Pancreas (tissue), 10 donors: ENCODE measurements at regions not wholly inside any gene's neighbourhood (a gene's known extent, or its start where the extent isn't known, plus 50 kb on each side); places are given as distances from the start of the nearest gene placed in this dataset.
A peak's percentile ranks its signal among the peaks of the same experiment; 100 is the strongest.
"Not testable (repeated sequence)": the region's sequence is repeated elsewhere in the genome, so short reads cannot be mapped to it uniquely, and the experiment has no call there.

Source experiments
- ATAC-seq, 4 donors: fragments of 200-7000 bp; cut with Tn5 transposase; one replicate each; pipeline versions ENCODE4 v1.8.0 to v1.9.1; 2020; ENCODE audit warnings: mild to moderate bottlenecking in 4 of 4, moderate library complexity in 4 of 4
- DNase-seq, 6 donors: peaks; one replicate each; pipeline ENCODE4 v3.0.0-alpha.2; 2020
- FAIRE-seq: peaks from 2 replicates; lab custom pipeline; 2012; peaks lifted over from hg19 to GRCh38; lab: Jason Lieb, UNC
- H3K27ac ChIP-seq, 4 donors: fragments of 200-600 bp; sonication (generic); 1 replicate in 3 of 4; 2 replicates in 1 of 4; pipeline versions ENCODE4 v1.5.0 to v1.8.0; 2020
- H3K27me3 ChIP-seq, 4 donors: fragments of 200-600 bp; one replicate each; pipeline ENCODE4 v1.8.0; 2021
- H3K36me3 ChIP-seq, 3 donors: fragments of 200-600 bp; sonication (generic) in 1 of 3; one replicate each; pipeline versions ENCODE4 v1.5.0 to v1.8.0; 2020 to 2021
- H3K4me1 ChIP-seq, 3 donors: fragments of 200-600 bp; one replicate each; pipeline ENCODE4 v1.8.0; 2021
- H3K4me3 ChIP-seq, 4 donors: fragments of 200-600 bp; sonication (generic) in 2 of 4; one replicate each; pipeline versions ENCODE4 v1.5.0 to v1.8.0; 2020 to 2021
- H3K9me3 ChIP-seq, 4 donors: fragments of 200-600 bp; one replicate each; pipeline ENCODE4 v1.8.0; 2021
- CTCF ChIP-seq, 4 donors: fragments of 200-600 bp; sonication (generic) in 3 of 4; IDR thresholded peaks; one replicate each; pipeline versions ENCODE4 v1.5.0 to v1.8.0; 2021; ENCODE audit warnings: antibody characterized with exemption in 4 of 4
- WGBS, 2 donors: extraction: QIAGEN DNeasy Blood & Tissue Kit; methylation state at CpG; one replicate each; pipeline ENCODE4 v1.1.7; 2013; 5-methylcytosine and 5-hydroxymethylcytosine counted together
- intact Hi-C, 3 donors: fragments of 100-400 bp; cut with DNase I; formaldehyde crosslinking; loops; one replicate each; pipeline versions ENCODE4 v1.11.1 to v1.14.2; 2022
- donor health status: healthy with polysubstance abuse.
- donor health status: DM: no; HTN: no; CAD: no; lungs with moderate emphysema.
- donor health status: DM: no; HTN: no; CAD: no.
- donor health status: control.
- donor health status: control.
- donor health status: Bipolar disorder and iron deficiency.
- donor health status: DM: yes; HTN: yes; CAD: no.
- donor health status: DM: no; HTN: no; CAD: no.
- donor health status: DM: no; HTN: no; CAD: no.
- donor health status: DM: yes; HTN: yes; CAD: no.

- FAIRE-seq (no peak), ATAC-seq (no peak), DNase-seq (no peak)
- H3K9me3 ChIP-seq: no peaks in the 10 kb centered on the region
- intact Hi-C loops: no loop called here
- H3K27ac ChIP-seq: no peak overlapping the region
- 83 to 88% methylated on average over 28 of the region's 28 CpGs for WGBS, 2 donors
- H3K27me3 ChIP-seq: no peaks in the 10 kb centered on the region
- no peak overlapping the region for H3K4me3 ChIP-seq
- no peaks in the 10 kb centered on the region for H3K4me1 ChIP-seq
- no peak for TF ChIP-seq CTCF (IDR thresholded peaks at IDR 0.05)
- no peaks in the 10 kb centered on the region for H3K36me3 ChIP-seq
Measured at GRCh38 chr11:69205743-69206612, 50.2 kb downstream of the SMIM38 start.

DNA sequence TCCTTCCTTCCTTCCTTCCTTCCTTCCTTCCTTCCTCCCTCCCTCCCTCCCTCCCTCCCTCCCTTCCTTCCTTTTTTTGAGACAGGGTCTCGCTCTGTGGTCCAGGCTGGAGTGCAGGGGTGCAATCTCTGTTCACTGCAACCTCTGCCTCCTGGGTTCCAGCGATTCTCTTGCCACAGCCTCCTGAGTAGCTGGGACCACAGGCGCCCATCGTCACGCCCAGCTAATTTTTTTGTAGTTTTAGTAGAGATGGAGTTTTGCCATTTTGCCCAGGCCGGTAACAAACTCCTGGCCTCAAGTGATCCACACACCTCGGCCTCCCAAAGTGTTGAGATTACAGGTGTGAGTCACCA lies 50.9 kb downstream of the SMIM38 start:
- WGBS, 2 donors: 85 to 89% methylated on average over 6 to 7 of the region's 7 CpGs
- FAIRE-seq, intact Hi-C loops, H3K9me3 ChIP-seq, H3K36me3 ChIP-seq, H3K4me3 ChIP-seq, H3K27me3 ChIP-seq, ATAC-seq, H3K4me1 ChIP-seq, H3K27ac ChIP-seq, DNase-seq: not testable (repeated sequence)

- no peak overlapping the region for H3K4me3 ChIP-seq
- H3K4me1 ChIP-seq: no peaks in the 10 kb centered on the region
- H3K27me3 ChIP-seq: no peaks in the 10 kb centered on the region
- DNase-seq: no peak
- FAIRE-seq: no peak
- no peak for ATAC-seq
- no peak overlapping the region for H3K27ac ChIP-seq
- H3K9me3 ChIP-seq: no peaks in the 10 kb centered on the region
- TF ChIP-seq CTCF (IDR thresholded peaks at IDR 0.05): no peak
- H3K36me3 ChIP-seq: no peaks in the 10 kb centered on the region
- intact Hi-C loops: no loop called here
- 82 to 83% methylated on average over 14 of the region's 14 CpGs for WGBS, 2 donors
Measured at GRCh38 chr11:69207165-69207889, 51.6 kb downstream of the SMIM38 start.

GRCh38 chr11:69208190-69209037 lies 52.7 kb downstream of the SMIM38 start:
- no peaks in the 10 kb centered on the region for H3K9me3 ChIP-seq
- H3K36me3 ChIP-seq: no peaks in the 10 kb centered on the region
- ATAC-seq: no peak
- WGBS, 2 donors: 87 to 92% methylated on average over 13 of the region's 13 CpGs
- H3K27ac ChIP-seq: no peak overlapping the region
- FAIRE-seq: no peak
- H3K4me3 ChIP-seq: no peak overlapping the region
- TF ChIP-seq CTCF (IDR thresholded peaks at IDR 0.05): no peak
- no peak for DNase-seq
- H3K4me1 ChIP-seq: no peaks in the 10 kb centered on the region
- intact Hi-C loops: no loop called here
- H3K27me3 ChIP-seq: no peaks in the 10 kb centered on the region

DNA sequence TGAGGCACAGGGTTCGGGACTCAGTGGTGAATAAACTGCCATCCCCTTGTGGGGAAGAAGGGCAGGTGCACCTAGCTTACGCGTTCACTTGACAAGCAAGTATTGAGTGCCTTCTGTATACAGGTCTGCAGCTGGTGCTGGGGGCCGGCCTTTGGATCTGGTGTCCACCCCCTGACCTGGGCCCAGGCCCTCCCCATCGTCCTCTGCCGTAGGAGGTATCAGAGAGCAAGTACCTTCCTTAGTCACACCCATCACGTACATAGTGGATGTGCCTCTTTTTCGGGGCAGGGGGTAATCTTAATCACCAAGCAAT lies 53.3 kb downstream of the SMIM38 start:
- no peak overlapping the region for H3K27ac ChIP-seq
- no peak for FAIRE-seq
- ATAC-seq: no peak
- 90 to 96% methylated on average over 8 of the region's 8 CpGs for WGBS, 2 donors
- no peaks in the 10 kb centered on the region for H3K9me3 ChIP-seq
- intact Hi-C loops: no loop called here
- H3K27me3 ChIP-seq: no peaks in the 10 kb centered on the region
- no peak for TF ChIP-seq CTCF (IDR thresholded peaks at IDR 0.05)
- H3K36me3 ChIP-seq: no peaks in the 10 kb centered on the region
- DNase-seq: peak in 1 of 6 donors; percentile 33
- H3K4me3 ChIP-seq: no peak overlapping the region
- H3K4me1 ChIP-seq: no peaks in the 10 kb centered on the region
